Endothelial cell of umbilical vein (primary cell): ENCODE measurements at regions not wholly inside any gene's neighbourhood (a gene's known extent, or its start where the extent isn't known, plus 50 kb on each side); places are given as distances from the start of the nearest gene placed in this dataset.

Experiments
- BruUV-seq: library from RNA; stranded (reverse); fragments of 400-500 nt; replicated peaks from 2 replicates; lab custom pipeline; 2021; lab: Mats Ljungman, UMichigan
- CTCF ChIA-PET: fragments of 300-600, 350-600 bp; sonication (Branson Sonifier 250); formaldehyde crosslinking; loops from one replicate; lab custom pipeline; 2021; ENCODE audit warnings: antibody characterized with exemption, inconsistent platforms; lab: Charles Lee
- POLR2A ChIA-PET: fragments of 300-600, 350-600 bp; sonication (Branson Sonifier 250); formaldehyde crosslinking; loops from one replicate; lab custom pipeline; 2021; ENCODE audit warnings: antibody characterized with exemption, inconsistent platforms; lab: Charles Lee
- DNase-seq: peaks from one replicate; pipeline ENCODE4 v3.0.0-alpha.2; 2011; ENCODE audit warnings: low read depth, low spot score
- FAIRE-seq: peaks from 2 replicates; lab custom pipeline; 2011; peaks lifted over from hg19 to GRCh38; lab: Jason Lieb, UNC
- H2AFZ ChIP-seq: 2 replicates; pipeline ENCODE4 v1.6.0; 2012; ENCODE audit warnings: low read depth, low read length, control low read depth, inconsistent platforms
- H3K27ac ChIP-seq: 2 replicates; pipeline ENCODE4 v1.5.1; 2011; ENCODE audit warnings: low read depth, mild to moderate bottlenecking, control low read depth, low read length, moderate library complexity; ENCODE audit not compliant: insufficient read depth
- H3K27me3 ChIP-seq, 2 experiments: 2 replicates each; pipeline versions ENCODE4 v1.6.0 to v1.6.1; 2011; ENCODE audit warnings: low read length in 2 of 2, mixed read lengths in 1 of 2; ENCODE audit not compliant: control insufficient read depth in 2 of 2, insufficient read depth in 2 of 2
- H3K36me3 ChIP-seq, 2 experiments: 2 replicates in 1 of 2; 3 replicates in 1 of 2; pipeline ENCODE4 v1.5.1; 2011; ENCODE audit warnings: low read length in 2 of 2, mild to moderate bottlenecking in 1 of 2, moderate library complexity in 1 of 2; ENCODE audit not compliant: control insufficient read depth in 2 of 2, insufficient read depth in 2 of 2; ENCODE audit errors: extremely low read depth in 1 of 2
- H3K4me1 ChIP-seq: 3 replicates; pipeline ENCODE4 v1.5.1; 2011; ENCODE audit warnings: mild to moderate bottlenecking, low read length; ENCODE audit not compliant: control insufficient read depth, insufficient read depth; ENCODE audit errors: extremely low read depth
- H3K4me2 ChIP-seq: 2 replicates; pipeline ENCODE4 v1.6.1; 2011; ENCODE audit warnings: low read length, control low read depth, mixed read lengths; ENCODE audit not compliant: insufficient read depth
- H3K4me3 ChIP-seq, 3 experiments: fragments of 200-600 bp in 1 of 3; sonication (generic), shearing (Covaris generic) in 1 of 3; replicated peaks in 1 of 3; 2 replicates each; pipeline ENCODE4 v1.5.1; 2011 to 2016; ENCODE audit warnings: control low read depth in 3 of 3, low read length in 3 of 3, mild to moderate bottlenecking in 2 of 3, inconsistent platforms in 1 of 3, low read depth in 1 of 3, moderate library complexity in 1 of 3; ENCODE audit not compliant: insufficient read depth in 1 of 3
- H3K79me2 ChIP-seq: 2 replicates; pipeline ENCODE4 v1.6.0; 2012; ENCODE audit warnings: low read length, inconsistent platforms; ENCODE audit not compliant: control insufficient read depth, insufficient read depth
- H3K9ac ChIP-seq: replicated peaks from 2 replicates; pipeline ENCODE3; 2011; ENCODE audit warnings: low read length, control low read depth; ENCODE audit not compliant: insufficient read depth; ENCODE audit errors: extremely low read depth
- H3K9me1 ChIP-seq: replicated peaks from 3 replicates; pipeline ENCODE4 v1.6.0; 2011; ENCODE audit warnings: mild to moderate bottlenecking, low read length; ENCODE audit not compliant: control insufficient read depth, insufficient read depth; ENCODE audit errors: extremely low read depth
- H3K9me3 ChIP-seq: replicated peaks from 2 replicates; pipeline ENCODE4 v1.5.1; 2012; ENCODE audit warnings: low read length, inconsistent platforms; ENCODE audit not compliant: control insufficient read depth, insufficient read depth
- H4K20me1 ChIP-seq: replicated peaks from 2 replicates; pipeline ENCODE3; 2011; ENCODE audit warnings: mild to moderate bottlenecking, low read length; ENCODE audit not compliant: control insufficient read depth, insufficient read depth; ENCODE audit errors: extremely low read depth
- CTCF ChIP-seq, 2 donors: IDR thresholded peaks; 1 replicate in 1 of 2; 2 replicates in 1 of 2; pipeline ENCODE4 v1.5.1; 2011; ENCODE audit warnings: low read length in 2 of 2, mild to moderate bottlenecking in 2 of 2, moderate library complexity in 2 of 2, control low read depth in 1 of 2, inconsistent platforms in 1 of 2, low read depth in 1 of 2; ENCODE audit not compliant: insufficient read depth in 1 of 2; ENCODE audit errors: extremely low read depth in 1 of 2
- EZH2 ChIP-seq: IDR thresholded peaks from 2 replicates; pipeline ENCODE4 v1.6.1; 2012; ENCODE audit warnings: borderline replicate concordance, low read depth, mild to moderate bottlenecking, moderate library complexity, low read length, inconsistent platforms; ENCODE audit not compliant: severe bottlenecking
- FOS ChIP-seq: IDR thresholded peaks from 2 replicates; pipeline ENCODE4 v1.6.1; 2011; ENCODE audit warnings: mild to moderate bottlenecking, low read length, moderate library complexity, borderline replicate concordance; ENCODE audit not compliant: insufficient read depth
- GATA2 ChIP-seq: IDR thresholded peaks from 2 replicates; pipeline ENCODE4 v1.7.0; 2011; ENCODE audit warnings: low read depth, mild to moderate bottlenecking, moderate library complexity, mixed read lengths, low read length; ENCODE audit not compliant: insufficient read length, insufficient read depth
- JUN ChIP-seq: IDR thresholded peaks from 2 replicates; pipeline ENCODE4 v1.6.1; 2011; ENCODE audit warnings: borderline replicate concordance, low read depth; ENCODE audit not compliant: insufficient read length, insufficient read depth
- MAX ChIP-seq: IDR thresholded peaks from 2 replicates; pipeline ENCODE4 v1.6.1; 2011; ENCODE audit not compliant: insufficient read depth, insufficient read length
- MYC ChIP-seq: IDR thresholded peaks from one replicate; pipeline ENCODE4 v1.6.1; 2011; ENCODE audit warnings: mild to moderate bottlenecking, low read depth, low read length
- POLR2A ChIP-seq: IDR thresholded peaks from 2 replicates; pipeline ENCODE4 v1.6.1; 2012; ENCODE audit warnings: low read depth, mild to moderate bottlenecking, control low read depth, low read length
- POLR2AphosphoS5 ChIP-seq: IDR thresholded peaks from 2 replicates; pipeline ENCODE4 v1.6.1; 2012; ENCODE audit warnings: low read depth, mild to moderate bottlenecking, control low read depth, low read length, moderate library complexity; ENCODE audit not compliant: insufficient read depth
- dilution Hi-C: fragments of 300-500 bp; cut with MboI; formaldehyde crosslinking; loops from one replicate; pipeline ENCODE4 v1.15.0; 2019; ENCODE audit warnings: low sequenced_read_pairs; ENCODE audit not compliant: extremely low pct_ligation_motif_present
- intact Hi-C: fragments of 100-400 bp; cut with micrococcal nuclease; formaldehyde crosslinking; loops from one replicate; pipeline ENCODE4 v1.10.0; 2022

- Histone ChIP-seq H3K4me1 (no peaks in the 10 kb centered on the region), H3K27me3 (no peaks in the 10 kb centered on the region), H3K79me2 (no peaks in the 10 kb centered on the region), H3K9me1 (no peaks in the 10 kb centered on the region), H3K36me3 (no peaks in the 10 kb centered on the region), H3K4me2 (no peak overlapping the region), H3K27ac (no peak overlapping the region), H3K9me3 (no peaks in the 10 kb centered on the region), H4K20me1 (no peaks in the 10 kb centered on the region), H3K9ac (no peak overlapping the region), H3K4me3 (no peak overlapping the region), H2AFZ (no peak overlapping the region)
- ChIA-PET CTCF (no interaction called here), POLR2A (no interaction called here)
- DNase-seq (no peak), FAIRE-seq (no peak)
- TF ChIP-seq FOS: no peak
- no peak for TF ChIP-seq EZH2
- no peak for TF ChIP-seq CTCF (IDR thresholded peaks at IDR 0.05; ENCODE audit: extremely low read depth in 1 of 2, insufficient read depth in 1 of 2, low read depth in 1 of 2, low read length in 2 of 2)
- TF ChIP-seq GATA2: no peak
- TF ChIP-seq POLR2AphosphoS5: no peak
- TF ChIP-seq MAX: no peak
- TF ChIP-seq POLR2A: no peak
- TF ChIP-seq JUN: no peak
- no peak for TF ChIP-seq MYC
- intact Hi-C loops (no loop called here), dilution Hi-C loops (no loop called here)
- no TSS peak for BruUV-seq
These were observed 166.5 kb upstream of the NR3C1 start for GRCh38 chr5:143569722-143570567.
